ENCODE measurements at regions not wholly inside any gene's neighbourhood (a gene's known extent, or its start where the extent isn't known, plus 50 kb on each side); places are given as distances from the start of the nearest gene placed in this dataset.

GRCh38 chr10:10032991-10033390, 984.7 kb upstream of the CELF2 start:
- intact Hi-C loops (cut with DNase I), result no loop called here
- WGBS, 2 donors, result 29 to 70% methylated on average over 2 of the region's 2 CpGs
- DNase-seq, result no peak
- Histone ChIP-seq H3K27me3 (no peaks in the 10 kb centered on the region), H3K27ac (no peak overlapping the region), H3K4me3 (no peak overlapping the region), H3K4me1 (no peaks in the 10 kb centered on the region), H3K9me3 (no peaks in the 10 kb centered on the region), H3K36me3 (no peaks in the 10 kb centered on the region)
- TF ChIP-seq CTCF (IDR thresholded peaks at IDR 0.05), result no peak
- no peak for TF ChIP-seq POLR2A (IDR thresholded peaks at IDR 0.05)
- TF ChIP-seq POLR2AphosphoS5 (IDR thresholded peaks at IDR 0.05), result no peak
- TF ChIP-seq EP300 (IDR thresholded peaks at IDR 0.05), result no peak

GRCh38 chr10:10038348-10038747, 979.3 kb upstream of the CELF2 start:
- Histone ChIP-seq H3K9me3 (no peaks in the 10 kb centered on the region), H3K36me3 (no peaks in the 10 kb centered on the region), H3K27me3 (no peaks in the 10 kb centered on the region), H3K27ac (no peak overlapping the region), H3K4me1 (no peaks in the 10 kb centered on the region), H3K4me3 (no peak overlapping the region)
- TF ChIP-seq POLR2A (IDR thresholded peaks at IDR 0.05) (no peak), POLR2AphosphoS5 (IDR thresholded peaks at IDR 0.05) (no peak), EP300 (IDR thresholded peaks at IDR 0.05) (no peak)
- no peak for DNase-seq
- intact Hi-C loops (cut with DNase I), result no loop called here

GRCh38 chr10:10039595-10039994, 978.1 kb upstream of the CELF2 start:
- intact Hi-C loops (cut with DNase I), result no loop called here
- DNase-seq, result no peak
- no peaks in the 10 kb centered on the region for H3K36me3 ChIP-seq
- no peak overlapping the region for H3K27ac ChIP-seq
- no peaks in the 10 kb centered on the region for H3K9me3 ChIP-seq
- no peak for TF ChIP-seq EP300 (IDR thresholded peaks at IDR 0.05)
- no peak for TF ChIP-seq CTCF (IDR thresholded peaks at IDR 0.05)
- no peak for TF ChIP-seq POLR2AphosphoS5 (IDR thresholded peaks at IDR 0.05)
- no peak for TF ChIP-seq POLR2A (IDR thresholded peaks at IDR 0.05)
- no peaks in the 10 kb centered on the region for H3K4me1 ChIP-seq
- no peak overlapping the region for H3K4me3 ChIP-seq
- WGBS, 2 donors, result 78 to 89% methylated on average over 2 of the region's 2 CpGs
- no peaks in the 10 kb centered on the region for H3K27me3 ChIP-seq

- no peak overlapping the region for H3K27ac ChIP-seq
- TF ChIP-seq CTCF (IDR thresholded peaks at IDR 0.05) (no peak), EP300 (IDR thresholded peaks at IDR 0.05) (no peak), POLR2A (IDR thresholded peaks at IDR 0.05) (no peak), POLR2AphosphoS5 (IDR thresholded peaks at IDR 0.05) (no peak)
- H3K9me3 ChIP-seq, result no peaks in the 10 kb centered on the region
- H3K4me3 ChIP-seq, result no peak overlapping the region
- 0% methylated on average over 1 of the region's 1 CpG for WGBS, 2 donors
- H3K4me1 ChIP-seq, result no peaks in the 10 kb centered on the region
- no peaks in the 10 kb centered on the region for H3K27me3 ChIP-seq
- intact Hi-C loops (cut with DNase I), result no loop called here
- no peak for DNase-seq
- no peaks in the 10 kb centered on the region for H3K36me3 ChIP-seq
Observed at GRCh38 chr10:10043083-10043482, 974.6 kb upstream of the CELF2 start.

- intact Hi-C loops (cut with DNase I), result no loop called here
- no peaks in the 10 kb centered on the region for H3K4me1 ChIP-seq
- H3K4me3 ChIP-seq, result no peak overlapping the region
- no peaks in the 10 kb centered on the region for H3K27me3 ChIP-seq
- no peaks in the 10 kb centered on the region for H3K9me3 ChIP-seq
- DNase-seq, result no peak
- no peak overlapping the region for H3K27ac ChIP-seq
- 88 to 90% methylated on average over 4 of the region's 4 CpGs for WGBS, 2 donors
- no peaks in the 10 kb centered on the region for H3K36me3 ChIP-seq
- TF ChIP-seq POLR2A (IDR thresholded peaks at IDR 0.05) (no peak), CTCF (IDR thresholded peaks at IDR 0.05) (no peak), POLR2AphosphoS5 (IDR thresholded peaks at IDR 0.05) (no peak), EP300 (IDR thresholded peaks at IDR 0.05) (no peak)
Observed at GRCh38 chr10:10044922-10045764, 972.5 kb upstream of the CELF2 start.
